Activated T-helper 1 cell treated with anti-CD3 and anti-CD28 coated beads, Interleukin-12 subunit alpha, Interleukin-12 subunit beta, Interleukin-2, Interleukin-4 antibody, amounts not matched to agents 30 ng/mL and 10 ng/mL and 1 ng/mL, durations not matched to agents 14 hours and 24 hours and 36 hours (primary cell): ENCODE measurements at regions not wholly inside any gene's neighbourhood (a gene's known extent, or its start where the extent isn't known, plus 50 kb on each side); places are given as distances from the start of the nearest gene placed in this dataset.

ENCODE experiments used
- DNase-seq: peaks from one replicate; pipeline ENCODE4 v3.0.0; 2021; ENCODE audit warnings: low spot score
- H3K27ac Mint-ChIP-seq: one replicate; pipeline ENCODE4 v1.8.0; 2021; ENCODE audit warnings: mild to moderate bottlenecking, mixed read lengths
- H3K27me3 Mint-ChIP-seq: one replicate; pipeline ENCODE4 v1.8.0; 2022; ENCODE audit warnings: mild to moderate bottlenecking, moderate library complexity, mixed read lengths; ENCODE audit not compliant: insufficient read depth
- H3K36me3 Mint-ChIP-seq: one replicate; pipeline ENCODE4 v1.8.0; 2021; ENCODE audit warnings: low read depth, mixed read lengths
- H3K4me1 Mint-ChIP-seq: one replicate; pipeline ENCODE4 v1.8.0; 2021; ENCODE audit warnings: low read depth, mixed read lengths
- H3K4me3 Mint-ChIP-seq: one replicate; pipeline ENCODE4 v1.8.0; 2021; ENCODE audit warnings: mild to moderate bottlenecking, moderate library complexity, mixed read lengths
- H3K9me3 Mint-ChIP-seq: one replicate; pipeline ENCODE4 v1.8.0; 2021; ENCODE audit warnings: mixed read lengths
- intact Hi-C: fragments of 100-400 bp; cut with micrococcal nuclease; formaldehyde crosslinking; loops from one replicate; pipeline ENCODE4 v1.15.1; 2024

DNA sequence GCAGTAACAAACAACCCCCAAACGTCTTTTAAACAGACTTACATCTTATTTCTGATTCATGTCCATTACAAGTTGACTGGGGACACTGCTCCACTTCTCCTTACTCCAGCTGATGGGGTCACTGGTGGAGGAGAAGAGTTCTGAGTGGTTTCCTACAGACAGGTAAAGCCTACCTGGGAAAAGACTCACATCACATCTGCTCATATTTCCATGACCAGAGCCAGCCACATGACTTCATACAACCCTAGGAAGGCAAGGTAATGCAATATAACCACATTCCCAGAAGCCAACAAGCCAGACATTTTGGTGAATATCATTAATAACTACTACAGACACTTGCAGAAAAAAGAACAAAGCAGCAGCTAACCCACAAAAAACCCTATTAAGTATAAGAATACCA, 90.5 kb upstream of the IRX6 start:
- Mint-ChIP-seq H3K4me1 (no peaks in the 10 kb centered on the region), H3K36me3 (no peaks in the 10 kb centered on the region), H3K9me3 (no peaks in the 10 kb centered on the region), H3K27me3 (no peaks in the 10 kb centered on the region), H3K4me3 (no peak overlapping the region), H3K27ac (no peak overlapping the region)
- no peak for DNase-seq
- intact Hi-C loops, result no loop called here

DNA sequence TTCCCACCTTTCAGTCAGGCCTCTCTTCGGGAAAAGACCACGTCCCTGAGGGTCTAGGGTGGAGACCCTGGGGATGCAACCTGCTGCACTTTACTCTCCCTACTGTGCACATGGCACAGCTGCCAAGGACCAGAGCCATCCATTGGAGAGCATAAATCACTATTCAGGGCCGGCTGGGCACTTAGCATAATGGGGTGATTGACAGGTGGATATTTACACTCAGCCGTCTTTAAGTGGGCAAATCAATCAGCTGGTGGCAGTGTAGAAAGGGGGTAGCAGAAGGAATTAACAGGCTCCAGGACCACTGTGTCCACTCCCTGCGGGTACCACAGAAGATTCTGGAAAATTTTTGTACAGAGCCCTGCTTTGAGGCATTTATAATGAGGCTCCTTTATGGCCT, 87.3 kb upstream of the IRX6 start:
- Mint-ChIP-seq H3K4me1 (no peaks in the 10 kb centered on the region), H3K27me3 (no peaks in the 10 kb centered on the region), H3K4me3 (no peak overlapping the region), H3K36me3 (no peaks in the 10 kb centered on the region), H3K27ac (no peak overlapping the region), H3K9me3 (no peaks in the 10 kb centered on the region)
- DNase-seq, result no peak
- intact Hi-C loops, result no loop called here

DNA sequence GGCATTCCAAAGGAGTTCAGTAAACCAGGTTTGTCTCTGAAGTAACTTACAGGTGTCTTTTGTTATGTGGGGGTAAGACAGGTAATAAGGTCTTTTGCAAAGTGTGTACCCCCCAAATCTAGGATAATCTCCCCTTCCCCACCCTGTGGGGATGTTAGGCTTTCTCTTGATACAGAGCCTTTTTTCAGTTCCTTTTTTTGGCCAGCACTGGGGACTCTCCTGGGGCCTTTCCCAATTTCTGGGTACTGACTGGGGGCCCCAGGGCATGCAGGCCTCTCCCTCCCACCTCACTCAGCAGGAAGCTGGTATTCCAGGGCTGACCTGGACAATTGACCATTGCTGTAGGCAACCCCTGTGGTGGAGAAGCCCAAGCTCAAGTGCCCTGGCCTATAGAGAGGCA, 84.3 kb upstream of the IRX6 start:
- Mint-ChIP-seq H3K36me3 (no peaks in the 10 kb centered on the region), H3K4me3 (no peak overlapping the region), H3K27me3 (no peaks in the 10 kb centered on the region), H3K9me3 (no peaks in the 10 kb centered on the region), H3K27ac (no peak overlapping the region), H3K4me1 (no peaks in the 10 kb centered on the region)
- no peak for DNase-seq
- intact Hi-C loops, result no loop called here

DNA sequence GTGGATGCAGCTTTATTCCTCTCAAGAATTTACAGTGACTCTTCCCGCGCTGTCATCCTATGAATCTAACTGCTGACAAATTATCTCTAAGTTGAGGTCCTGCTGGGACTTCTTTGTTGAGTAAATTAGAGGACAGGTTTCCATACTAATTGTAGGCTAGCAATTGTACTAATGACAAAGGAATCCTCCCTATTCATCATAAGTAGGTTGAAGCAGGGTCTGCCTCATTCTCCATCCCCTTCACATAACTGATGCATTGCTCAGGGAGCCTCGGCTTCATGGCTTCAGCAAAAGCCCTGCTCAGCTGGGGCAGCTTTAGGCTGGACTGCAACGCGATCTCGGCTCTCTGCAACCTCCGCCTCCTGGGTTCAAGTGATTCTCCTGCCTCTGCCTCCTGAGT, 83.1 kb upstream of the IRX6 start:
- Mint-ChIP-seq H3K27ac (no peak overlapping the region), H3K9me3 (no peaks in the 10 kb centered on the region), H3K27me3 (no peaks in the 10 kb centered on the region), H3K36me3 (no peaks in the 10 kb centered on the region), H3K4me1 (no peaks in the 10 kb centered on the region), H3K4me3 (no peak overlapping the region)
- DNase-seq, result no peak
- intact Hi-C loops, result no loop called here

DNA sequence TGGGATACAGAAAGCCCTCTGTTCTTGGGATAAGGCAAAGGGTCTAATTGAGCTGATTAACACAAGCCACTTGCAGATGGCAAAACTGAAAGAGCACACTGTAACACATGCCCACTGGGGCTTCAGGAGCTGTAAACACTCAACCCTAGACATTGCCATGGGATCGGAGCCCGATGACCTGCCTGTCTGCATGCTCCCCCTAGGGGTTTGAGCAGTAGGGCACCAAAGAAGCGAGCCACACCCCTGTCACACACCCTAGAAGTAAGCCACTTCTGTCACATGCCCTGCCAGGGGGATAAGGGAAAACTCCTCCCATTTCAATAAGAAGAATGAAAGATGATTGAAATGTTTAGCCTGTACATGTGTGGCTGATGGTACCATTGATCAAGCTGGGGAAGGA, 81.3 kb upstream of the IRX6 start:
- Mint-ChIP-seq H3K9me3 (no peaks in the 10 kb centered on the region), H3K27ac (no peak overlapping the region), H3K4me1 (no peaks in the 10 kb centered on the region), H3K36me3 (no peaks in the 10 kb centered on the region), H3K4me3 (no peak overlapping the region), H3K27me3 (no peaks in the 10 kb centered on the region)
- DNase-seq, result no peak
- intact Hi-C loops, result no loop called here

DNA sequence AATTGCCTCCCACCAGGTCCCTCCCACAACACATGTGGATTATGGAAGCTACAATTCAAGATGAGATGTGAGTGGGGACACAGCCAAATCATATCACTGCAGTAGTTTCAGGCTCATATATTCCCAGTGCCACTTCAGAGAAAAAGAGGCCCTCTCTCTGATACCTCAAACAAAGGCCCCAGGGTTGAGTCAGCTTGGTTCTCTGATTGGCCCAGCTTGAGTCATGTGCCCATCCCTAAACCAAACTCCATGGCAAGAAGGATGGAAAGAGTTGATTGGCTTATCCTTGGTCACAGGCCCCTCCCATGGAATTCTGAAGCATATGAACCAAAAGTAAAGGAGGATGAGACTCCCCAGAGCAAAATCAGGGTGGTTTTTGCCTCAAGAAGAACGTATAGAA, 75.9 kb upstream of the IRX6 start:
- no peak overlapping the region for H3K27ac Mint-ChIP-seq
- H3K9me3 Mint-ChIP-seq, result no peaks in the 10 kb centered on the region
- intact Hi-C loops, result no loop called here
- DNase-seq, result no peak
- H3K4me3 Mint-ChIP-seq, result no peak overlapping the region
- peaks cover 2% of the 10 kb centered on the region for H3K27me3 Mint-ChIP-seq
- H3K36me3 Mint-ChIP-seq, result no peaks in the 10 kb centered on the region
- peaks cover 4% of the 10 kb centered on the region for H3K4me1 Mint-ChIP-seq

DNA sequence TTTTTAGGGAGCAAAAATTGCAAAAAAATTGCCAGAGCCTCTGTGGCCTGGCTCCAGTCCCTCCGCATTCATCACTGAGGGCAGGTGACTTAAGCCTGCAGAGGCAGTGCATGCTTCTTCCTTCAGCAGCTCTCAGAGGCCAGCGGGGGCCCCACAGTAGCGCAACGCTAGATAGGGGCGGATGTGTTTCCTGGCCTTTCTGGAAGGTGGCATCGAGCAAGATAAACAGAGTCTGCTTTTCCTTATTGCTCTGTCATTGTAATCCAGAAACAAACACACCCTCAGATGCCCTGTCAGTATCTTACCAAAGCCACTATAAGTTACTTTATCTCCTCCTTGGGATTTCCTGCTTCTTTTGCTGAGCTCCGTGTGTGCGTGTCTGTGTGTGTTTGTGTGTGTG, 75.5 kb upstream of the IRX6 start:
- no peak overlapping the region for H3K27ac Mint-ChIP-seq
- H3K4me3 Mint-ChIP-seq, result no peak overlapping the region
- no peaks in the 10 kb centered on the region for H3K36me3 Mint-ChIP-seq
- peaks cover 2% of the 10 kb centered on the region for H3K27me3 Mint-ChIP-seq
- no peaks in the 10 kb centered on the region for H3K9me3 Mint-ChIP-seq
- H3K4me1 Mint-ChIP-seq, result peaks cover 4% of the 10 kb centered on the region
- intact Hi-C loops, result no loop called here
- no peak for DNase-seq

DNA sequence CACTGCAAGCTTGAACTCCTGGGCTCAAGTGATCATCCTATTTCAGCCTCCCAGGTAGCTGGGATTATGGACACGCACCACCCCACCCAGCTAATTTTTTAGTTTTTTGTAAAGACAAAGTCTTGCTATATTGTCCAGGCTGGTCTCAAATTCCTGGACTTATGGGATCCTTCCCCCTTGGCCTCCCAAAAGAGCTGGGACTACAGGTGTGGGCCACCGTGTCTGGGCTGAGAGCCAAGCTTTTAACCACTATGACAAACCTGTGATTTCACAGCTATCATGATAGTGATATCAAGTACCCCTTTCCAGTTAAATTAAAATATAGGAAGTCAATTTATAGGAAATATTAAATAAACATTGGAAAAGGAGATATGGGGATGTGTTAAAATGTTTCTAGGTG, 74.6 kb upstream of the IRX6 start:
- Mint-ChIP-seq H3K4me1 (peaks cover 4% of the 10 kb centered on the region), H3K27ac (no peak overlapping the region), H3K36me3 (no peaks in the 10 kb centered on the region), H3K27me3 (peaks cover 2% of the 10 kb centered on the region), H3K4me3 (no peak overlapping the region), H3K9me3 (no peaks in the 10 kb centered on the region)
- DNase-seq, result no peak
- intact Hi-C loops, result no loop called here

DNA sequence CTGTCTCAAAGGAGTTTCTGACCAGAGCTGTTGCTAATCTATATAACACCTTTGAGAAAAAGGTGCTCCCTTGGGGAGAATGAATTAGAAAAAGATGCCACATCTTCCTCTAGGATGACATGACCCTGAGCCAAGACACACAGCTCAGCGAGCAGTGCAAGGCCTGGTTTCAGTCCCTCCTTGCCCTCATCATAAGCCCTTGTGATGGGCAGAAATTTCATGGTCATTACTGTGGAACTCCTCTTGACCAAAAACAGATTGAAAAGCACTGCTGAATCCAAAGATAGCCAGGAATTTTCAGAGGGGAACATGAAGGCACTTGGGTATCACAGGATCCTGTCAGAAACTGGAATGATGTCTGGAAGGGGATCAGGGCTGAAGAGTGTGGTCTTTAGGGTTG, 74.1 kb upstream of the IRX6 start:
- DNase-seq, result no peak
- H3K36me3 Mint-ChIP-seq, result no peaks in the 10 kb centered on the region
- H3K27ac Mint-ChIP-seq, result no peak overlapping the region
- intact Hi-C loops, result no loop called here
- no peaks in the 10 kb centered on the region for H3K9me3 Mint-ChIP-seq
- peaks cover 2% of the 10 kb centered on the region for H3K27me3 Mint-ChIP-seq
- H3K4me3 Mint-ChIP-seq, result no peak overlapping the region
- H3K4me1 Mint-ChIP-seq, result peaks cover 4% of the 10 kb centered on the region

DNA sequence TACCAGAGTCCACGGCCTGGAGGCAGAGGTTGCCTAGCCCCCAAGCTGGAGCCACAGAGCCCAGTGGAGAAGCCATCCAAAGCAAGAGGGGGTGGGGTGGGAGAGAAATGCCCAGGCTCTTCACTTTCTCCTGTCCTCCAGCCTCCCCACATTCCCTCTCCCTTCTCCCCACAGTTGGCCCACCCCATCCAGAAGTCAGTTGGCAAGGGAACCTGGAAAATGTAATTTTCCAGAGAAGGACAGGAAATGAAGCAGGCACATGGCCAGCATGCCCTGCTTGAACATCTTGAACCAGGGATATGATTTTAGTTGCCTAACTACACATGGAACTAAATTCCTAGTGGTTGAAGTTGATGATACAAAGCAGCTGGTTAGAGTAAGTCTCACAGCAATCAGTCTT, 73.3 kb upstream of the IRX6 start:
- DNase-seq, result no peak
- Mint-ChIP-seq H3K4me3 (no peak overlapping the region), H3K27ac (no peak overlapping the region), H3K27me3 (peaks cover 2% of the 10 kb centered on the region), H3K9me3 (no peaks in the 10 kb centered on the region), H3K4me1 (peaks cover 4% of the 10 kb centered on the region), H3K36me3 (no peaks in the 10 kb centered on the region)
- intact Hi-C loops, result no loop called here

DNA sequence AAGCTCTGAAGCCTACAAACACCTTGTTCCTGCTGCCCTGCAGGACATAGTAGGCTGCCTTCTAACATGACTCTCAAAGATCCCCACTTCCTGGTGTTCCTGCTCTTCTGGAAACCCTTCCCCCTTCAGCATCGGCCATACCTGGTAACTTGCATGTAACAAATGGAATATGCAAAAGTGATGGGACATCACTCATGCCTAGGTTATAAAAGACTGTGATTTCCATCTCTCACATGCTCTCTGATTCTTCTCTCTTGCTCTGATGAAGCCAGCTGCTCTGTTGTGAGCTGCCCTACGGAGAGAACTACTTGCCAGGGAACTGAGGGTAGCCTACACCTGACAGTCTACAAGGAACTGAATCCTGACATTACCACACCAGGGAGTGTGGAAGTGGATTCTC, 72.9 kb upstream of the IRX6 start:
- H3K36me3 Mint-ChIP-seq, result no peaks in the 10 kb centered on the region

DNA sequence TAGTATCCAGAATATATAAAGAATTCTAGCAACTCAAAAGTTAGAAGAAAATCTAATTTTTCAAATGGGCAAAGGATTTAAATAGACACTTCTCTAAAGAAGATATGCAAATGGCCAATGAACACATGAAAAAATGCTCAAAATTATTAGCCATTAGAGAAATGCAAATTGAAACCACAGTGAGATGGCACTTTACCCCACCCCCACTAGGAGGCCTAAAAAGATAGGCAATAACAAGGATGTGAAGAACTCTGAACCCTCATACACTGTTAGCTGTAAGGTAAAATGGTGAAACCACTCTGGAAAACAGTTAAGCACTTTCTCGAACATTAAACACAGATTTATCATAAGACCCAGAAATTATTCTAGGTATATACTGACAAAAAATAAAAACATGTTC, 71.4 kb upstream of the IRX6 start:
- no peak overlapping the region for H3K27ac Mint-ChIP-seq
- no peaks in the 10 kb centered on the region for H3K36me3 Mint-ChIP-seq
- peaks cover 4% of the 10 kb centered on the region for H3K4me1 Mint-ChIP-seq
- no peak overlapping the region for H3K4me3 Mint-ChIP-seq
- intact Hi-C loops, result no loop called here
- H3K9me3 Mint-ChIP-seq, result no peaks in the 10 kb centered on the region
- H3K27me3 Mint-ChIP-seq, result peaks cover 2% of the 10 kb centered on the region
- DNase-seq, result no peak

More for the DNA sequence above, 72.9 kb upstream of the IRX6 start:
- DNase-seq, result no peak
- Mint-ChIP-seq H3K9me3 (no peaks in the 10 kb centered on the region), H3K27ac (no peak overlapping the region), H3K27me3 (peaks cover 2% of the 10 kb centered on the region), H3K4me3 (no peak overlapping the region), H3K4me1 (peaks cover 4% of the 10 kb centered on the region)
- intact Hi-C loops, result no loop called here

DNA sequence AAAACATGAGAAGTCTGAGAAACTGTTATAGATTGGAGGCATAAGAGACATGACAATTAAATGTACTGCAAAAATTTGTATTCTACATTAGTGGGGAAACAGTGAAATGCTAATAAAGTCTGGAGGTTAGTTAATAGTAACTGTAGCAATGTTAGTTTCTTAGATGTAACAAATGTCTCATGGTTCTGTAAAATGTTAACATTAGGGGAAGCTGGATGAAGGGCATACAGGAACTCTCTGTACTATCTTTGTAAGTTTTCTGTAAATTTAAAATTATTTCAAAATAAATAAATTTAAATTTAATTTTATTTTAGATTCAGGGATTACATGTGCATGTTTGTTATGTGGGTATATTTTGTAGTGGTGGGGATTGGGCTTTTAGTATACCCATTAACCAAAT, 70.0 kb upstream of the IRX6 start:
- DNase-seq, result no peak
- no peak overlapping the region for H3K4me3 Mint-ChIP-seq
- no peaks in the 10 kb centered on the region for H3K27me3 Mint-ChIP-seq
- H3K27ac Mint-ChIP-seq, result no peak overlapping the region
- intact Hi-C loops, result no loop called here
- no peaks in the 10 kb centered on the region for H3K36me3 Mint-ChIP-seq
- no peaks in the 10 kb centered on the region for H3K4me1 Mint-ChIP-seq
- no peaks in the 10 kb centered on the region for H3K9me3 Mint-ChIP-seq

DNA sequence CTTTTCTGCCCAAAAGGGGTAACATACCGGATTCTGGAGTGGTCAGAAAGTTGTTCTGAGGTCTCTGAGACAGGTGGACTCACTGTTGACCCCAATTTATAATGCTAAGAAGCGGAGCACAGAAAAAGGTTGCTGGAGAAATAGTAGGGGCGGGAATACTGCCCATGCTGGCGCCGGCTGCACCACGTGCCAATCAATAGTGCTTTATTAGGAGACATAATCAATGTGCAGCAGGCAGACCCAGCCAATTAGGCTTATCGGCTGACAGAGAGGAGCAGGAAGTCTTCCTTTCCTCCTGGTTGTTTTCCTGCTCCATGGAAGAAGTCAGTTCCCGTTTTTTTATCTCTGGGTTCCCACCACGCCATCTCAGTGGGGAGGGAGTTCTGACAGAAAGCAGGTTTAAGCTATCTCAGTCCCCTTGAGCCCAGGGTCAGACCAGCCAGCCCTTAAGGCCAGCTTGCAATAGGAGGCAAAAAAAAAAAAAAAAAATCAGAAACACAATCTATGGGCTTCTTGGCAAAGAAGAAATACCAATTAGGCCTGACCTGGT, 68.2 kb upstream of the IRX6 start:
- H3K4me1 Mint-ChIP-seq, result no peaks in the 10 kb centered on the region
- no peak for DNase-seq
- H3K27me3 Mint-ChIP-seq, result no peaks in the 10 kb centered on the region
- no peak overlapping the region for H3K4me3 Mint-ChIP-seq
- H3K36me3 Mint-ChIP-seq, result no peaks in the 10 kb centered on the region
- intact Hi-C loops, result loop anchor here (5.0 kb wide), 2 partner anchors 1309 to 1364 kb away; no protein-coding TSS in a partner anchor
- no peaks in the 10 kb centered on the region for H3K9me3 Mint-ChIP-seq
- no peak overlapping the region for H3K27ac Mint-ChIP-seq
